RWPE1 (cell line): ENCODE measurements at regions not wholly inside any gene's neighbourhood (a gene's known extent, or its start where the extent isn't known, plus 50 kb on each side); places are given as distances from the start of the nearest gene placed in this dataset.

Source experiments
- CTCF ChIA-PET: fragments of 350-600 bp; sonication (Branson Sonifier 250); formaldehyde crosslinking; extraction: SDS; loops from one replicate; lab custom pipeline; 2021; lab: Yijun Ruan, JAX
- POLR2A ChIA-PET: fragments of 400-600 bp; formaldehyde crosslinking; extraction: SDS; loops from one replicate; lab custom pipeline; 2020; ENCODE audit warnings: antibody characterized with exemption; ENCODE audit not compliant: low non-redundant PET; lab: Yijun Ruan, JAX
- DNase-seq: peaks from one replicate; pipeline ENCODE4 v3.0.0; 2012; ENCODE audit warnings: low spot score
- H3K27ac ChIP-seq: fragments of 450-650 bp; 2 replicates; pipeline ENCODE4 v1.5.1; 2017
- CTCF ChIP-seq: fragments of 450-650 bp; conservative IDR thresholded peaks from 2 replicates; pipeline ENCODE4 v1.5.1; 2017; ENCODE audit warnings: low read depth, mild to moderate bottlenecking

GRCh38 chr20:39878320-39878719 lies 810.7 kb downstream of the MAFB start:
- H3K27ac ChIP-seq = no peak overlapping the region
- ChIA-PET CTCF (interaction anchor here (0.6 to 1.0 kb wide), 2 partner anchors 116 to 811 kb away, joined by 3 to 5 read pairs; no protein-coding TSS in a partner anchor), POLR2A (no interaction called here)
- no peak for TF ChIP-seq CTCF
- DNase-seq = no peak

DNA sequence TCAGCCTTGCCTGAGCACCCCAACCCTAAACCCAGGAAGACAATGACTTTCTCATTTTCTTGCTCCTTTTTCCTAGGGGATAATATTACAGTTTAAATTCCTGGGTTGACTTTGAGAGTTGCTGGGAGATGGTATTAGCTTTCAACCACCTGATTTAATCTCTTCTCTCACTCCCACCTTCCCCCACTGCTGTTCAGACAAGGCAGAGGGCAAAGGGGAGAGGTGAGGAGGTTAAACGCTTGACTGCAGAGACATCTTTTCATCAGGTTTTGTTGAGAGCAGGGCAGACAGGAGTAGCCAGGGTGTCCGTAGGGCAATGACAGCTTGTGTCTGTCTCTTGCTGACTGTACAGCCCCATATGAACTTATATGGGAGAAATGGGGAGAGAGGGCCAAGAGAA lies 811.2 kb downstream of the MAFB start:
- DNase-seq = no peak
- H3K27ac ChIP-seq = no peak overlapping the region
- POLR2A ChIA-PET = no interaction called here
- CTCF ChIA-PET = no interaction called here
- TF ChIP-seq CTCF = no peak

DNA sequence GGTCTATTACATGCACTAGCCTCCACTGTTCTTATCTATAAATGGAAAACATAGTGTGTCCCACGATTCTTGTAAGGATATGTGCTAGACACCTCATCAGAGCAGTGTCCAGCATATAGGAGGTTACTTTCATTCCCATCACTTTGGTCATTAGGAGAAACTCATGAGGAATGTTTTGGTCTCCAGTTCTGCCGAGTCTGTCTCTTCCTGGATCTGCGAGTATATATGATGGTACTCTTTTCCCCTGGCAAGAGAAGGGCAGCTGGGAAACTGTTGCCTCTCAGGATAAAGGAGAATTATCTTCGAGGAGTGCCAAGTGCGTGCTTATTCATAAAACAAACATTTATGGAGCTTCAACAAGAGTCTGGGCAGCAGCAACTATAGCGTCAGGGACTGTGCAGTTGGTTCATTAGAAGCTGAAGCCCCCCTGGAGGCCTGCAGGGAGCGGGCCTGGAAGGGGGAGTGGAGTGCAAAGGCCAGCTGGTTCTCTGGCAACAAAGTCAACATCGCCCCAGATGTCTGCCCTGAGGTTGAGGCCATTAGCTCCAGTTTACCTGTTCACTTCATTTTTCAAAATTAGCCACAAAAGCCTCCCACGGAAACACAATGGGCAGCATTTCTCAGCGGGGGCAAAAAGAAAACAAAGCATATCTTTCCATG lies 811.9 kb downstream of the MAFB start:
- no peak for DNase-seq
- ChIA-PET POLR2A (no interaction called here), CTCF (no interaction called here)
- TF ChIP-seq CTCF = no peak
- H3K27ac ChIP-seq = no peak overlapping the region

- ChIA-PET CTCF (no interaction called here), POLR2A (no interaction called here)
- no peak for DNase-seq
- TF ChIP-seq CTCF = no peak
- H3K27ac ChIP-seq = no peak overlapping the region
Measured at GRCh38 chr20:39875492-39876110, 813.4 kb downstream of the MAFB start.

DNA sequence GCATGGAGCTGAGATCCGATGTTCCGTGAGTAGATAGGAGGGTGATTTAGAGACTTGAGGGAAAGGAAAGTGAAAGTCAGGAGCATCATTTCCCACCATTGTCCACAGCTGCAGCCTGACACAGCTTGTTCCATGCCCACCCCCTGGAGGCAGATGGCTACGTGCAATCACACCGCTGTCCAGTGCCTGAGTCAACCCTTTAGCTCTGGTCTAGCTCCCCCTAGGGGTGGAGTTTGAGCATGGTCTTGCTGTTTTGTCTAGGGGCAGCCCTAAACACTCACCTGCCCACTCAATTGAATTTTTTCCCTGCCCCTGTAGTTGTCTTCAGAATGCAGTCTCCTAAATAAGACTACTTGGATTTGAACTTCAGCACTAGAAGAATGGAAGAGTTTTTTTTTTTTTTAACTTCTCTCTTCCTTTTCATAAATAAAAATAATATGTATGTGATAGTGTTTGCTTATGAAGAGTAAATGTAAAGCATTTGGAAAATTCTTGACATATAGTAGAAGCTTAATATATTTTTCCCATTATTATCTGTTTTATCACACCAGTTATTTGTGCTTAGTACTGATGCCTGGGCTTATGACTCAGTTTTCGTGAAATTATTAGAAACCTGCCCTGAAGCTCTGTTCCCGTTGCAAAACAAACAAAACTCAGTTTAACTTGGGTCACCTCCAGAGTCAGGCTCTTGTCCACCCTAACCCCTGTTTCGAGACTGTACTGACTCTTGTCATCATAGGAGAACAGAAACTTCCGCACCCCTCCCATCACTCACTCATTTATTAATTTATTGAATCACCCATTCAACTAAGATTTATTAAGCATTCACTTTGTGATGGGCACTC lies 814.8 kb downstream of the MAFB start:
- POLR2A ChIA-PET = no interaction called here
- no peak overlapping the region for H3K27ac ChIP-seq
- peak; percentile 67 for TF ChIP-seq CTCF
- CTCF ChIA-PET = interaction anchor here (0.6 to 1.4 kb wide), 10 partner anchors 14 to 765 kb away, joined by 3 to 7 read pairs (median 3); no protein-coding TSS in a partner anchor
- peak; percentile 57 for DNase-seq

DNA sequence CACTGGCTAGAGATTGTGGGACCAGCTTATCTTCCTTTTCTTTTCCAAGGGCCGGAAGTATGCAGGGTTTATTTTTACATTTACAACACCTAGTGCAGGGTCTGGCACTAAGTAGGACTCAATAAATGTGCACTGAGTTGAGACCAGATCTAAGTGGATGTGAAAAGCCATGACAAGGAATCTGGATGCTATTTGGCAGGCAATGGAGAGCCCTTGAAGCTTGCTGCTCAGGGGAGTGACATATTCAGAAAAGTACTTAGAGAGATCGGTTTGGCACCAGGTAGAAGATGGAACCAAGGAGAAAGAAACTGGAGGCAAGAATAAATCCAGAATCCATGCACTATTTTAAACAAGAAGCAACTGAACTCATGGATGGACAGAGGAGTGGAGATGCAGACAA lies 815.8 kb downstream of the MAFB start:
- ChIA-PET POLR2A (no interaction called here), CTCF (interaction anchor here (0.8 to 1.4 kb wide), 3 partner anchors 13 to 24 kb away, joined by 3 to 6 read pairs (median 4); no protein-coding TSS in a partner anchor)
- no peak overlapping the region for H3K27ac ChIP-seq
- no peak for DNase-seq
- TF ChIP-seq CTCF = no peak
